Lung (tissue), 11 donors: ENCODE measurements at regions not wholly inside any gene's neighbourhood (a gene's known extent, or its start where the extent isn't known, plus 50 kb on each side); places are given as distances from the start of the nearest gene placed in this dataset.

ENCODE experiments used
- ATAC-seq: fragments of 200-7000 bp; cut with Tn5 transposase; one replicate; pipeline ENCODE4 v1.9.1; 2020; ENCODE audit warnings: moderate number of reproducible peaks; ENCODE audit not compliant: insufficient read depth, low FRiP score
- DNase-seq, 3 donors: peaks; one replicate each; pipeline ENCODE4 v3.0.0-alpha.2; 2013 to 2017
- H3K27ac ChIP-seq, 2 donors: one replicate each; pipeline ENCODE4 v1.5.1; 2013; ENCODE audit warnings: mild to moderate bottlenecking in 2 of 2, moderate library complexity in 2 of 2, control low read depth in 1 of 2, inconsistent platforms in 1 of 2, low read depth in 1 of 2, low read length in 1 of 2
- H3K27me3 ChIP-seq, 3 donors: one replicate each; pipeline ENCODE4 v1.5.1; 2013; ENCODE audit warnings: low read length in 2 of 3; ENCODE audit not compliant: control insufficient read depth in 3 of 3, insufficient read depth in 3 of 3
- H3K36me3 ChIP-seq, 4 donors: one replicate each; pipeline ENCODE4 v1.5.1; 2013; ENCODE audit warnings: low read length in 4 of 4, mild to moderate bottlenecking in 1 of 4, moderate library complexity in 1 of 4; ENCODE audit not compliant: control insufficient read depth in 4 of 4, insufficient read depth in 4 of 4
- H3K4me1 ChIP-seq, 5 donors: one replicate each; pipeline ENCODE4 v1.5.1; 2013; ENCODE audit warnings: low read length in 5 of 5, mild to moderate bottlenecking in 2 of 5, moderate library complexity in 1 of 5; ENCODE audit not compliant: control insufficient read depth in 5 of 5, insufficient read depth in 5 of 5
- H3K4me3 ChIP-seq: one replicate; pipeline ENCODE4 v1.5.1; 2013; ENCODE audit warnings: mild to moderate bottlenecking, control low read depth, moderate library complexity
- H3K9ac ChIP-seq, 2 donors: one replicate each; pipeline ENCODE4 v1.5.1; 2013; ENCODE audit warnings: low read length in 2 of 2, control low read depth in 1 of 2; ENCODE audit not compliant: insufficient read depth in 1 of 2
- H3K9me3 ChIP-seq, 4 donors: one replicate each; pipeline ENCODE4 v1.5.1; 2013; ENCODE audit warnings: low read length in 3 of 4, mild to moderate bottlenecking in 1 of 4, moderate library complexity in 1 of 4; ENCODE audit not compliant: control insufficient read depth in 4 of 4, insufficient read depth in 3 of 4
- CTCF ChIP-seq: IDR thresholded peaks from 2 replicates; pipeline ENCODE4 v1.5.1; 2012; ENCODE audit warnings: mild to moderate bottlenecking; ENCODE audit errors: control extremely low read depth, extremely low read depth
- WGBS, 2 donors: extraction: QIAGEN DNeasy Blood & Tissue Kit; methylation state at CpG; one replicate each; pipeline ENCODE4 v1.1.7; 2013; 5-methylcytosine and 5-hydroxymethylcytosine counted together
- donor health status: control.
- donor health status: control.
- donor health status: Bipolar disorder and iron deficiency.
- donor health status: healthy.
- donor health status: DM: yes; HTN: yes; CAD: no.

- 45 to 58% methylated on average over 4 of the region's 4 CpGs for WGBS, 2 donors
- ATAC-seq, result peak; percentile 33
- peak in 2 of 3 donors; percentile 13 to 47 for DNase-seq
- no peak overlapping the region for H3K4me3 ChIP-seq
- peaks cover 0 to 3% (median 0%) of the 10 kb centered on the region in 4 donors for H3K9me3 ChIP-seq
- no peak overlapping the region for H3K9ac ChIP-seq
- no peaks in the 10 kb centered on the region for H3K36me3 ChIP-seq
- peaks cover 0 to 12% (median 0%) of the 10 kb centered on the region in 5 donors for H3K4me1 ChIP-seq
- no peak for TF ChIP-seq CTCF
- H3K27me3 ChIP-seq, result no peaks in the 10 kb centered on the region
- H3K27ac ChIP-seq, result no peak overlapping the region
Measured at GRCh38 chr13:36530050-36530789, 97.9 kb downstream of the CCNA1 start.

GRCh38 chr13:36530861-36531590 is 98.7 kb downstream of the CCNA1 start:
- WGBS, 2 donors, result 54 to 76% methylated on average over 5 of the region's 5 CpGs
- ATAC-seq, result no peak
- no peak for TF ChIP-seq CTCF
- Histone ChIP-seq H3K9me3 (peaks cover 0 to 3% (median 0%) of the 10 kb centered on the region in 4 donors), H3K27ac (no peak overlapping the region), H3K9ac (no peak overlapping the region), H3K4me1 (peaks cover 0 to 12% (median 0%) of the 10 kb centered on the region in 5 donors), H3K36me3 (no peaks in the 10 kb centered on the region), H3K4me3 (no peak overlapping the region), H3K27me3 (no peaks in the 10 kb centered on the region)
- no peak for DNase-seq

GRCh38 chr13:36531746-36532486 is 99.6 kb downstream of the CCNA1 start:
- H3K4me1 ChIP-seq, result peaks cover 0 to 12% (median 0%) of the 10 kb centered on the region in 5 donors
- H3K27ac ChIP-seq, result peak overlapping the region in 1 of 2 donors; percentile 64
- no peak overlapping the region for H3K4me3 ChIP-seq
- H3K9ac ChIP-seq, result no peak overlapping the region
- DNase-seq (peak in 2 of 3 donors; percentile 16 to 40), ATAC-seq (peak; percentile 38)
- TF ChIP-seq CTCF, result no peak
- 1 to 14% methylated on average over 5 of the region's 5 CpGs for WGBS, 2 donors
- no peaks in the 10 kb centered on the region for H3K27me3 ChIP-seq
- H3K36me3 ChIP-seq, result no peaks in the 10 kb centered on the region
- H3K9me3 ChIP-seq, result no peaks in the 10 kb centered on the region
